Dermis microvascular lymphatic vessel endothelial cell (primary cell): ENCODE measurements at regions not wholly inside any gene's neighbourhood (a gene's known extent, or its start where the extent isn't known, plus 50 kb on each side); places are given as distances from the start of the nearest gene placed in this dataset.
"Not testable (repeated sequence)": the region's sequence is repeated elsewhere in the genome, so short reads cannot be mapped to it uniquely, and the experiment has no call there.

ENCODE experiments used
- DNase-seq, 2 donors: peaks; one replicate each; pipeline versions ENCODE4 v3.0.0 to v3.0.0-alpha.2; 2010; ENCODE audit warnings: low read depth in 2 of 2

GRCh38 chr5:19189176-19189575 lies 798.8 kb downstream of the CDH18 start:
- DNase-seq = no peak

GRCh38 chr5:19193631-19194030 lies 794.4 kb downstream of the CDH18 start:
- no peak for DNase-seq

GRCh38 chr5:19196631-19197030 lies 791.4 kb downstream of the CDH18 start:
- no peak for DNase-seq

- DNase-seq = no peak
Observed at GRCh38 chr5:19200251-19200650, 787.7 kb downstream of the CDH18 start.

- no peak for DNase-seq
Observed at GRCh38 chr5:19208397-19208796, 779.6 kb downstream of the CDH18 start.

- DNase-seq = no peak
Observed at GRCh38 chr5:19210886-19211285, 777.1 kb downstream of the CDH18 start.

GRCh38 chr5:19229179-19229835 lies 758.7 kb downstream of the CDH18 start:
- no peak for DNase-seq

- DNase-seq = no peak
Observed at GRCh38 chr5:19233573-19233972, 754.4 kb downstream of the CDH18 start.

GRCh38 chr5:19235101-19235584 lies 752.9 kb downstream of the CDH18 start:
- no peak for DNase-seq

- DNase-seq = peak in 1 of 2 donors; percentile 25
Observed at GRCh38 chr5:19240170-19240569, 747.8 kb downstream of the CDH18 start.

GRCh38 chr5:19241690-19242089 lies 746.3 kb downstream of the CDH18 start:
- DNase-seq = no peak

- not testable (repeated sequence) for DNase-seq
Observed at GRCh38 chr5:19246191-19246590, 741.8 kb downstream of the CDH18 start.

- DNase-seq = no peak
Observed at GRCh38 chr5:19247302-19247701, 740.7 kb downstream of the CDH18 start.

- DNase-seq = no peak
Observed at GRCh38 chr5:19256036-19256435, 732.0 kb downstream of the CDH18 start.

GRCh38 chr5:19258686-19259085 lies 729.3 kb downstream of the CDH18 start:
- DNase-seq = no peak

GRCh38 chr5:19261879-19262278 lies 726.1 kb downstream of the CDH18 start:
- no peak for DNase-seq

GRCh38 chr5:19264821-19265220 lies 723.2 kb downstream of the CDH18 start:
- DNase-seq = no peak

GRCh38 chr5:19266791-19267190 lies 721.2 kb downstream of the CDH18 start:
- DNase-seq = no peak

GRCh38 chr5:19270153-19270552 lies 717.8 kb downstream of the CDH18 start:
- no peak for DNase-seq

- DNase-seq = no peak
Observed at GRCh38 chr5:19274578-19274977, 713.4 kb downstream of the CDH18 start.

- no peak for DNase-seq
Observed at GRCh38 chr5:19285286-19285685, 702.7 kb downstream of the CDH18 start.

- not testable (repeated sequence) for DNase-seq
Observed at GRCh38 chr5:19287548-19288277, 700.3 kb downstream of the CDH18 start.

- DNase-seq = not testable (repeated sequence)
Observed at GRCh38 chr5:19288311-19288710, 699.7 kb downstream of the CDH18 start.
